Endodermal cell (in vitro differentiated cells): ENCODE measurements at regions not wholly inside any gene's neighbourhood (a gene's known extent, or its start where the extent isn't known, plus 50 kb on each side); places are given as distances from the start of the nearest gene placed in this dataset.

Source experiments
- DNase-seq: peaks from one replicate; pipeline ENCODE4 v3.0.0-alpha.2; 2017
- H3K27ac ChIP-seq: 2 replicates; pipeline ENCODE4 v1.5.1; 2013; ENCODE audit warnings: mild to moderate bottlenecking, low read depth, low read length, moderate library complexity
- H3K27me3 ChIP-seq: 2 replicates; pipeline ENCODE4 v1.6.1; 2013; ENCODE audit warnings: mild to moderate bottlenecking, low read length, moderate library complexity; ENCODE audit not compliant: insufficient read depth, control insufficient read depth, poor library complexity, severe bottlenecking
- H3K36me3 ChIP-seq: 2 replicates; pipeline ENCODE4 v1.7.0; 2013; ENCODE audit warnings: mild to moderate bottlenecking, low read length, moderate library complexity; ENCODE audit not compliant: control insufficient read depth, insufficient read depth
- H3K4me1 ChIP-seq: one replicate; pipeline ENCODE4 v1.7.0; 2013; ENCODE audit warnings: low read length; ENCODE audit not compliant: control insufficient read depth, insufficient read depth
- H3K4me3 ChIP-seq: 2 replicates; pipeline ENCODE4 v1.5.1; 2013; ENCODE audit warnings: mild to moderate bottlenecking, low read length, moderate library complexity
- H3K9ac ChIP-seq: 2 replicates; pipeline ENCODE4 v1.6.1; 2013; ENCODE audit warnings: mild to moderate bottlenecking, low read length, moderate library complexity; ENCODE audit not compliant: poor library complexity, severe bottlenecking; ENCODE audit errors: extremely low read depth
- H3K9me3 ChIP-seq: 2 replicates; pipeline ENCODE4 v1.6.1; 2013; ENCODE audit warnings: mild to moderate bottlenecking, low read length, moderate library complexity; ENCODE audit not compliant: control insufficient read depth
- H3K27ac Mint-ChIP-seq: 2 replicates; pipeline ENCODE4 v1.8.0; 2020; ENCODE audit warnings: mixed read lengths
- H3K27me3 Mint-ChIP-seq: 2 replicates; pipeline ENCODE4 v1.8.0; 2021; ENCODE audit warnings: mild to moderate bottlenecking, mixed read lengths; ENCODE audit not compliant: insufficient read depth
- H3K36me3 Mint-ChIP-seq: 2 replicates; pipeline ENCODE4 v1.8.0; 2020; ENCODE audit warnings: low read depth, mixed read lengths
- H3K4me1 Mint-ChIP-seq: 2 replicates; pipeline ENCODE4 v1.8.0; 2020; ENCODE audit warnings: mixed read lengths
- H3K4me3 Mint-ChIP-seq: 2 replicates; pipeline ENCODE4 v1.8.0; 2020; ENCODE audit warnings: mild to moderate bottlenecking, moderate library complexity, mixed read lengths
- H3K9me3 Mint-ChIP-seq: 2 replicates; pipeline ENCODE4 v1.8.0; 2020; ENCODE audit warnings: mild to moderate bottlenecking, mixed read lengths
- WGBS, 2 experiments: methylation state at CpG; one replicate each; pipeline versions ENCODE4 v1.1.5 to v1.1.7; 2013; ENCODE audit warnings: missing lambda C conversion rate in 2 of 2, mixed read lengths in 1 of 2; ENCODE audit not compliant: insufficient coverage in 1 of 2, insufficient read length in 1 of 2; 5-methylcytosine and 5-hydroxymethylcytosine counted together
- TF ChIP-seq, protein P1 (sequence below): fragments of 200-600 bp; sonication (generic); conservative IDR thresholded peaks from 2 replicates; pipeline ENCODE4 v1.5.0; 2021; ENCODE audit warnings: antibody characterized with exemption, mild to moderate bottlenecking

DNA sequence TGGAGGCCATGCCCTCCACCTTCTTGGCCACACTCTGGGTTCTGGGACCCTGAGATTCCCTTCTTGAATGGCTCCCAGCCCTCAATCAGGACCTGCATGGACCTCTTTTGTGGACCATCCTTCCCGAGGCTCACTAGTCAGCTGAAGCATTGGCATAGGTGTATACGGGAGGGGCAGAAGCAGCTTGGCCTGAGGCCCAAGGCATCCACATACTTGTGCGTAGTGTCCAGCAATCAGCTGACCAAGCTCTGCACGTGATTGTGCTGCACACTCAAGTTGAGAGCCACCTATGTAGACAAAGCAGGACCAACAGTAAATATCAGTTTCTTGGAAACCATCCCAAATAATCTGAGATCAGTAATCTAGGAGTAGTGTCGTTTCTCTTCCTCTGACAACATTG, 119.6 kb downstream of the INSIG2 start:
- no peak overlapping the region for H3K4me3 Mint-ChIP-seq
- H3K9me3 ChIP-seq, result no peaks in the 10 kb centered on the region
- no peaks in the 10 kb centered on the region for H3K36me3 ChIP-seq
- no peak overlapping the region for H3K27ac Mint-ChIP-seq
- H3K27me3 ChIP-seq, result no peaks in the 10 kb centered on the region
- H3K27me3 Mint-ChIP-seq, result peaks cover 14% of the 10 kb centered on the region
- no peaks in the 10 kb centered on the region for H3K4me1 ChIP-seq
- TF ChIP-seq, protein P1, sequence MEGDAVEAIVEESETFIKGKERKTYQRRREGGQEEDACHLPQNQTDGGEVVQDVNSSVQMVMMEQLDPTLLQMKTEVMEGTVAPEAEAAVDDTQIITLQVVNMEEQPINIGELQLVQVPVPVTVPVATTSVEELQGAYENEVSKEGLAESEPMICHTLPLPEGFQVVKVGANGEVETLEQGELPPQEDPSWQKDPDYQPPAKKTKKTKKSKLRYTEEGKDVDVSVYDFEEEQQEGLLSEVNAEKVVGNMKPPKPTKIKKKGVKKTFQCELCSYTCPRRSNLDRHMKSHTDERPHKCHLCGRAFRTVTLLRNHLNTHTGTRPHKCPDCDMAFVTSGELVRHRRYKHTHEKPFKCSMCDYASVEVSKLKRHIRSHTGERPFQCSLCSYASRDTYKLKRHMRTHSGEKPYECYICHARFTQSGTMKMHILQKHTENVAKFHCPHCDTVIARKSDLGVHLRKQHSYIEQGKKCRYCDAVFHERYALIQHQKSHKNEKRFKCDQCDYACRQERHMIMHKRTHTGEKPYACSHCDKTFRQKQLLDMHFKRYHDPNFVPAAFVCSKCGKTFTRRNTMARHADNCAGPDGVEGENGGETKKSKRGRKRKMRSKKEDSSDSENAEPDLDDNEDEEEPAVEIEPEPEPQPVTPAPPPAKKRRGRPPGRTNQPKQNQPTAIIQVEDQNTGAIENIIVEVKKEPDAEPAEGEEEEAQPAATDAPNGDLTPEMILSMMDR, result no peak
- no peaks in the 10 kb centered on the region for H3K36me3 Mint-ChIP-seq
- H3K4me1 Mint-ChIP-seq, result no peaks in the 10 kb centered on the region
- H3K9me3 Mint-ChIP-seq, result no peaks in the 10 kb centered on the region
- H3K4me3 ChIP-seq, result no peak overlapping the region
- no peak overlapping the region for H3K9ac ChIP-seq
- DNase-seq, result no peak
- H3K27ac ChIP-seq, result no peak overlapping the region
- WGBS, 2 experiments, result 92 to 93% methylated on average over 4 to 5 of the region's 5 CpGs

DNA sequence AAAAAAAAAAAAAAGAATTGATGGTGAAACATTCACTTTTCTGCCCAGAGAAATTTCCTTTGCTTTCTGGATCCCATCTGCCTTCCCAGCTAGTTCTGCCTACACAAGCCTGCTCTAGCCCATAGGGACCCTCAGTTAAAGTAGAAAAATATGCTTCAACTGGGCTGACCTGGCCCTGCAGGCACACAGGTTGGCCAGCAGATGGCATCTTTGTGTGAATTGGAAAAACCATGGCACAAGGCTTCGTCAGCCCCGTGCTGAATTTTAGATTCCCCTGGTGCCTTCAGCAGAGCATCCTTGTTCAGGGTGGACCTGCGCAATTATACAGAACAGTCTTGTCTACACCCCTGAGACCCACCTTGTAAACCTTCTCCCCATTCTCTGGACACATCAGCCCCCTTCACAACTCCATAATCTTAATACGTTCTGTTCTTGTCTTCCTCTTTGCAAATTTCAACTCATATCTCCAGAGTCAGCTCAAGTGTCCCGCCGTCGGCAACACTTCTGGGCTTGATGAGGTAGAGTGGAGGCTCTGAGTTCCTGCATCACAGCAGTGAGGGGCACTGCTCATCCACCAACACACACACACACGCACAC, 114.5 kb downstream of the INSIG2 start:
- H3K4me1 Mint-ChIP-seq, result no peaks in the 10 kb centered on the region
- TF ChIP-seq, protein P1, result peak; percentile 93
- no peaks in the 10 kb centered on the region for H3K36me3 Mint-ChIP-seq
- no peak overlapping the region for H3K27ac ChIP-seq
- H3K36me3 ChIP-seq, result no peaks in the 10 kb centered on the region
- H3K4me3 Mint-ChIP-seq, result no peak overlapping the region
- no peaks in the 10 kb centered on the region for H3K9me3 ChIP-seq
- H3K4me3 ChIP-seq, result no peak overlapping the region
- no peak overlapping the region for H3K9ac ChIP-seq
- no peaks in the 10 kb centered on the region for H3K9me3 Mint-ChIP-seq
- H3K27ac Mint-ChIP-seq, result no peak overlapping the region
- H3K27me3 ChIP-seq, result no peaks in the 10 kb centered on the region
- DNase-seq, result peak; percentile 88
- no peaks in the 10 kb centered on the region for H3K4me1 ChIP-seq
- peaks cover 27% of the 10 kb centered on the region for H3K27me3 Mint-ChIP-seq
- 66 to 68% methylated on average over 6 to 8 of the region's 8 CpGs for WGBS, 2 experiments

DNA sequence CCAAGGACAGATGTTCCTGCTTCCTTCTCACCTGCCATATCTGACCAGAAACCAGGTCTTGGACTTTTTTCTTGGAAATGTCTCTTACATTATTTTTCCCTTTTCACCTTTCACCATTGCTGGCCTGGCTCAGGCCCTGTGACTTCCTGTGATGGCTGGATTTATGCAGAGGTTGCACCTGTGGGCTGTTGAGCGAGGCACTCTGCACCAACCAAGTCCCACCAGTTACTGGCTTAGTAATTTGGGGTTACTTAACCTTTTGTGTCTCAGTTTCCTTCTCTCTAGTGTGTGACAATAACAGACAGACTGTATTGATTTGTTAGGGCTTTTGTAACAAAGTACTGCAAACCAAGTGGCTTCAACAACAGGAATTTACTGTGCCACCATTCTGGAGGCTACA, 110.0 kb downstream of the INSIG2 start:
- Histone ChIP-seq H3K36me3 (no peaks in the 10 kb centered on the region), H3K4me3 (no peak overlapping the region), H3K27ac (no peak overlapping the region), H3K4me1 (no peaks in the 10 kb centered on the region), H3K9me3 (no peaks in the 10 kb centered on the region), H3K27me3 (no peaks in the 10 kb centered on the region), H3K9ac (no peak overlapping the region)
- H3K27me3 Mint-ChIP-seq, result peaks cover 16% of the 10 kb centered on the region
- H3K9me3 Mint-ChIP-seq, result no peaks in the 10 kb centered on the region
- H3K36me3 Mint-ChIP-seq, result no peaks in the 10 kb centered on the region
- WGBS, 2 experiments, result 86 to 96% methylated on average over 1 of the region's 1 CpG
- H3K27ac Mint-ChIP-seq, result no peak overlapping the region
- TF ChIP-seq, protein P1, result no peak
- H3K4me1 Mint-ChIP-seq, result peaks cover 2% of the 10 kb centered on the region
- DNase-seq, result no peak
- H3K4me3 Mint-ChIP-seq, result no peak overlapping the region
